GM21526 (cell line): ENCODE measurements at regions not wholly inside any gene's neighbourhood (a gene's known extent, or its start where the extent isn't known, plus 50 kb on each side); places are given as distances from the start of the nearest gene placed in this dataset.
"Not testable (repeated sequence)": the region's sequence is repeated elsewhere in the genome, so short reads cannot be mapped to it uniquely, and the experiment has no call there.

ENCODE experiments used
- ATAC-seq: cut with Tn5 transposase; IDR thresholded peaks from one replicate; pipeline ENCODE4 v1.9.1; 2021; ENCODE audit warnings: moderate library complexity; ENCODE audit not compliant: unreplicated experiment, low FRiP score

- ATAC-seq: no peak
These were observed 157.6 kb upstream of the RASGRP1 start for GRCh38 chr15:38722236-38722635.

- no peak for ATAC-seq
These were observed 160.2 kb upstream of the RASGRP1 start for GRCh38 chr15:38724827-38725226.

- no peak for ATAC-seq
These were observed 161.6 kb upstream of the RASGRP1 start for GRCh38 chr15:38726187-38726586.

GRCh38 chr15:38733331-38733730, 168.7 kb upstream of the RASGRP1 start:
- ATAC-seq: no peak

GRCh38 chr15:38740206-38740605, 175.6 kb upstream of the RASGRP1 start:
- no peak for ATAC-seq

- no peak for ATAC-seq
These were observed 178.5 kb upstream of the RASGRP1 start for GRCh38 chr15:38743147-38743546.

- ATAC-seq: no peak
These were observed 180.5 kb upstream of the RASGRP1 start for GRCh38 chr15:38745126-38745525.

- no peak for ATAC-seq
These were observed 181.0 kb upstream of the RASGRP1 start for GRCh38 chr15:38745626-38746025.

GRCh38 chr15:38746211-38746610, 181.6 kb upstream of the RASGRP1 start:
- no peak for ATAC-seq

GRCh38 chr15:38748710-38749109, 184.1 kb upstream of the RASGRP1 start:
- ATAC-seq: no peak

- no peak for ATAC-seq
These were observed 186.2 kb upstream of the RASGRP1 start for GRCh38 chr15:38750786-38751185.

GRCh38 chr15:38755718-38756117, 191.1 kb upstream of the RASGRP1 start:
- ATAC-seq: no peak

GRCh38 chr15:38756441-38756840, 191.8 kb upstream of the RASGRP1 start:
- ATAC-seq: no peak

GRCh38 chr15:38758043-38758442, 193.4 kb upstream of the RASGRP1 start:
- ATAC-seq: no peak

GRCh38 chr15:38761681-38762080, 197.1 kb upstream of the RASGRP1 start:
- no peak for ATAC-seq

- ATAC-seq: no peak
These were observed 204.4 kb upstream of the RASGRP1 start for GRCh38 chr15:38768970-38769369.

- no peak for ATAC-seq
These were observed 204.9 kb upstream of the RASGRP1 start for GRCh38 chr15:38769492-38769891.

- not testable (repeated sequence) for ATAC-seq
These were observed 209.5 kb upstream of the RASGRP1 start for GRCh38 chr15:38774076-38774475.

GRCh38 chr15:38781196-38781595, 216.6 kb upstream of the RASGRP1 start:
- no peak for ATAC-seq

- no peak for ATAC-seq
These were observed 217.5 kb upstream of the RASGRP1 start for GRCh38 chr15:38782156-38782555.

GRCh38 chr15:38788918-38789317, 224.3 kb upstream of the RASGRP1 start:
- ATAC-seq: no peak

GRCh38 chr15:38789566-38789965, 225.0 kb upstream of the RASGRP1 start:
- ATAC-seq: no peak

- ATAC-seq: no peak
These were observed 228.7 kb upstream of the RASGRP1 start for GRCh38 chr15:38793206-38793810.
